ENCODE measurements at regions not wholly inside any gene's neighbourhood (a gene's known extent, or its start where the extent isn't known, plus 50 kb on each side); places are given as distances from the start of the nearest gene placed in this dataset.
"Not testable (repeated sequence)": the region's sequence is repeated elsewhere in the genome, so short reads cannot be mapped to it uniquely, and the experiment has no call there.

DNA sequence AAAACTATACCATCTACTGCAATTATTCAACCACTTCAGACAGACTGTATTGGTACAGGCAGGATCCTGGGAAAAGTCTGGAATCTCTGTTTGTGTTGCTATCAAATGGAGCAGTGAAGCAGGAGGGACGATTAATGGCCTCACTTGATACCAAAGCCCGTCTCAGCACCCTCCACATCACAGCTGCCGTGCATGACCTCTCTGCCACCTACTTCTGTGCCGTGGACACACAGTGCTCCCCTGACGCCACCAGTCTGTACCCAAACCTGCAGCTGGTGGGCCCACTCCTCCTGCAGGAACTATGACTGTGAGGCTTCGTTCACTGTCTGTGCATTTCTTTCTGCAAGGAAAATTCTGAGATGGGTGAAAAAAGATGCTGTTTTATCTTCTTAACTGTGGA, 284.7 kb downstream of the DAD1 start:
- no peak for DNase-seq (ENCODE audit: low read depth, low spot score)

GRCh38 chr14:22303589-22304195, 285.3 kb downstream of the DAD1 start:
- DNase-seq (ENCODE audit: low read depth, low spot score) = no peak

DNA sequence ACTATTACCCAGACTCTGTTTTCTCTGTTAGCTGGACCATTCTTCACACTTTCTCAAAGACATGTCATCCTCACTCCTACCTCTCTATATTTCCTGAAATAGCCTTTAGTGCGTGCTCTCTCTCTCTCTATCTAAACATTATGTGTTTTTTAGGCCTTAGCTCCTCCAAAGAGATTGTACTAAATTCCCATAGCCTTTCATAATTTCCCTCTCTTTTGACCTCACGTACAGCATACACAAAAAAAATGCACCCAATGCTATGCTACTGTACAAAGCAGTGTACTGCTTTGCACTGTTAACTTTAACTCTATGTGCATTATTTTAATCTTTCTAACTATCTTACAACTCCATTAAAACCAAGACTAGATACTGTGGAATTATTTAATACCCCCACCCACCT, 288.4 kb downstream of the DAD1 start:
- no peak for DNase-seq (ENCODE audit: low read depth, low spot score)

GRCh38 chr14:22297376-22297775, 291.6 kb downstream of the DAD1 start:
- no peak for DNase-seq (ENCODE audit: low read depth, low spot score)

DNA sequence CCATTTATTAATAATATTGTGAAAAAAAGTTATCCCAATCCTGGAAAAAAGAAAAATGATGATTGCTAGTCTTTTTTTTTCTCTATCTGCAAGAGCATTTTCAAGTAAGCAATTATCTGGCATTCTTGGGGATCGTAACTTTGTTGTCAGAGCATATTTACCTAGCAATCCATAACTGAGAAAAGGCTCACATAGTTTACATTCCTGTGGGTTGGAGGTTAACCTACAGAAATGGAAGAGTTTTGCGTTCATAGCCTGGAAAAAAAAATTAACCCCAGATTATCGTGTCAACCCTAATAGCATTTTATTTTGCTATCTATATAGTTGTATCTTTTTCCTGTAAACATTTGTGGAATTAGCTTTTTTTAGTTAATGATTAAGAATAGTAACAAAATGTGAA, 292.3 kb downstream of the DAD1 start:
- DNase-seq (ENCODE audit: low read depth, low spot score) = no peak

- no peak for DNase-seq (ENCODE audit: low read depth, low spot score)
Observed at GRCh38 chr14:22296088-22296487, 292.9 kb downstream of the DAD1 start.

DNA sequence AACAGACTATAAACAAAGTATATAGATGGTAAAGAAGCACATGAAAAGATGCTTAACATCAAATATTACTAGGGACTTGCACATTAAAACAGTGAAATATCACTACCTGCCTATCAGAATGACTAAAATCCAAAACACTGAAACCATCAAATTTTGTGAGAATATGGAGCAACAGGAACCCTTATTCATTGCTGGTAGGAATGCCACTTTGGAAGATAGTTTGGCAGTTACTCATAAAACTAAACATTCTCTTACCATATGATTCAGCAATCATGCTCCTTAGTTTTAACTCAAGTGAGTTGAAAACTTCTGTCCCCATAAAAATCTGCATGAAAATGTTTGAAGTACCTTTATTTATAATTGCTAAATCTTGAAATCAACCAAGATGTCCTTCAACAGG, 297.6 kb downstream of the DAD1 start:
- no peak for DNase-seq (ENCODE audit: low read depth, low spot score)

GRCh38 chr14:22289570-22289969, 299.5 kb downstream of the DAD1 start:
- DNase-seq (ENCODE audit: low read depth, low spot score) = no peak

DNA sequence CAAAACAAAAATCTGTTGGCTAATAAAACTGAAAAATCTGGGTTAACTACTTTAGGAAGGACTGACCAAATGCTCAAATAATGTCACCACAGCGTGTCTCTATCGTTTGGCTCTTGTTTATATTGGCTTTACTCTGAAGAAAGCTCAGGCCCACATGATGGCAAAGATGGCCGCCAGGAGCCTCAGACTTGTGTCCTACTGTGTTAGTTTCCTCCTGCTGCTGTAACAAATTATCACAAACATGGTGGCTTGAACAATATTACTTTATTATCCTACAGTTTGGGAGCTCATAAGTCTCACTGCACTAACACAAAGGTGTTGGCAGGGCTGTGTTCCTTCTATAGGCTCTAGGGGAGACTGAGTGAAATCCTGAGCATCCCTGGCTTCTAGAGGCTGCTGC, 303.0 kb downstream of the DAD1 start:
- no peak for DNase-seq (ENCODE audit: low read depth, low spot score)

GRCh38 chr14:22282949-22283348, 306.1 kb downstream of the DAD1 start:
- DNase-seq (ENCODE audit: low read depth, low spot score) = no peak

DNA sequence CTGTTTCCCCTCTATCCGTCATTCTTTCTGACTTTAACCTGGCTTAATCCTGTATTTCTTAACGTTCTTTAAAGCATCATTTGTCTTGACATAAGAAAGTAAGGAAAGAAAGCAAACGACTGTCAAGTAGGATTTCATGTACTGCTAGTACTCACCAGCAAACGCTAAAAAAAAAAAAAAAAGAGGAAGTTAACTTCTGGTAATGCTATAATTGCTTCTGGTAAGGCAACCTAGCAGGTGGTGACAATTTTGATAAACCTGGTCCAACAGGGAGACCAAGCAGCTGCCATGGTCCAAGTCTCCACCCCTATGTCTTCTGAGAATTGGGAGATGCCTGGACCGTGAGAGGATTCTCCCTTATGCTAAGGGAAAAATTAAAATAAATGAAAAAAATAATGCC, 306.6 kb downstream of the DAD1 start:
- DNase-seq (ENCODE audit: low read depth, low spot score) = no peak

DNA sequence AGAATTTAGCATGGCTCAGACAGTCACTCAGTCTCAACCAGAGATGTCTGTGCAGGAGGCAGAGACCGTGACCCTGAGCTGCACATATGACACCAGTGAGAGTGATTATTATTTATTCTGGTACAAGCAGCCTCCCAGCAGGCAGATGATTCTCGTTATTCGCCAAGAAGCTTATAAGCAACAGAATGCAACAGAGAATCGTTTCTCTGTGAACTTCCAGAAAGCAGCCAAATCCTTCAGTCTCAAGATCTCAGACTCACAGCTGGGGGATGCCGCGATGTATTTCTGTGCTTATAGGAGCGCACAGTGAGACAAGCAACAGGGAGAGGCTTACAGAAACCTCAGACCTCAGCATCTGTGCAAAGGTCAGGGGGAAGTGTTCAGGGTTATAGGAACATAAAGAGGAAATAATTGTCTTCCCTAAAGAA, 307.6 kb downstream of the DAD1 start:
- DNase-seq (ENCODE audit: low read depth, low spot score) = not testable (repeated sequence)

DNA sequence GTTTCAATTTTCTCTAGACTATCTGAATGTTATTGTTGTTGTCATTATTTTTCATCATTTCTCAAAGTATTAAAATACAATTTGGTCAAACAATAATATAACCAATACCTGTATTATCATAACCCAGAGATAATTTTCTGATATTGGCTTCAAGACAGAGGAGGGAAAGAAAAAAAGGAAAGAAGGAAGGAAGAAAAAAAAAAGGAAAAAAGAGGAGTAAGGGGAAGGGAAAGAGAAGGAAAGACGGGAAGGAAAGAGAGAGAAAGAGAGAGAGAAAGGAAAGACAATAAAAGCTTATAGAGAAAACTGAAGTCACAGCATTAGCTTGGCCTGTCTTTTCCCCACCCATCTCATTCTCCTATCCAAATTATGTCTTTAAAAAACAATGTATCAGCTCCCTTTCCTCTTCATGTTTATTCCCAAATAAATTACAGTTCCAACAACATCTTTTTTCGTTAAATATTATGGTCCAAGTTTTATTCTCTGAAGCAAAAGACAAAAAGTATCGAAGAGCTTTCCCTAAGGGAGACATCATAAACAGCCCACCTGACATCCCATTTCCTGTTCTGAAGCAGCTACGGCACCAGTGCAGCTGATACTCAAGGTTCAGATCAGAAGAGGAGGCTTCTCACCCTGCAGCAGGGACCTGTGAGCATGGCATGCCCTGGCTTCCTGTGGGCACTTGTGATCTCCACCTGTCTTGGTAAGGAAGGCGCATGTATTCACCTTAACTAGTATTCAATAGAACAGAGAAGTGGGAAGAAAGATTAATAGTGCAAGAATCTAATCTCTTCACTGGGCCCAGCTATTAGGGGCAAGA, 308.3 kb downstream of the DAD1 start:
- DNase-seq (ENCODE audit: low read depth, low spot score) = no peak

GRCh38 chr14:22276913-22277816, 311.9 kb downstream of the DAD1 start:
- no peak for DNase-seq (ENCODE audit: low read depth, low spot score)

GRCh38 chr14:22271838-22272799, 316.9 kb downstream of the DAD1 start:
- no peak for DNase-seq (ENCODE audit: low read depth, low spot score)

- DNase-seq (ENCODE audit: low read depth, low spot score) = no peak
Observed at GRCh38 chr14:22268875-22269274, 320.1 kb downstream of the DAD1 start.

- no peak for DNase-seq (ENCODE audit: low read depth, low spot score)
Observed at GRCh38 chr14:22266683-22267082, 322.3 kb downstream of the DAD1 start.

DNA sequence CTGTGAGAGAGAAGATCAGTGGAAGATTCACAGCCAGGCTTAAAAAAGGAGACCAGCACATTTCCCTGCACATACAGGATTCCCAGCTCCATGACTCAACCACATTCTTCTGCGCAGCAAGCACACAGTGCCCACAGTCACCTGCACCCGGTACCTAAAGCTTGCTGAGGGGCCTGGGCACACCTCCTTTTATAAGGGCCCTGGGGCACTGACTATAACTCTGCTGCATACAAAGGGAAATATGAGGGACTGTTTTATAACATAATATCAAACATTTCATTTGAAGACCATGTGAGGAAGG, 322.9 kb downstream of the DAD1 start:
- no peak for DNase-seq (ENCODE audit: low read depth, low spot score)

- DNase-seq (ENCODE audit: low read depth, low spot score) = no peak
Observed at GRCh38 chr14:22265319-22266141, 323.5 kb downstream of the DAD1 start.

DNA sequence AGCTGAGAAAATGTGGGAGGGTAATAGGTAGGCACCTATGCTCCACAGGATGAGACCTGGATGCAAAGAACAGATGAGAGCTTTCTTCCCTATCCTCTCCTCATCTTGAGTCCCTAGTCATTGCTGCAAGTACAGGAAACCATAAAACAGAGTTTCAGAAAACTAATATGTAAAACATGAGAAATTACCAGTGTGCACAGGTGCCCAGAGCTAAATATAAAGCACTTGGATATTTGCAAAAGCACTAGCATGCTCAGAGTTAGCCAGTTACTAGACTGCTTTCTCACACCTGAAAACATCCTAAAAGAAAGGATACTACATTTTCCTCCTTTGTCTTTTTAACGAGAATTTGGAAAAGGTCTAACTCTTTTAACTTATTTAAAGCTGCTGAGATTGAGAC, 324.3 kb downstream of the DAD1 start:
- no peak for DNase-seq (ENCODE audit: low read depth, low spot score)

GRCh38 chr14:22263961-22264360, 325.1 kb downstream of the DAD1 start:
- no peak for DNase-seq (ENCODE audit: low read depth, low spot score)

All from activated naive CD8-positive, alpha-beta T cell treated with anti-CD3 and anti-CD28 coated beads, Interleukin-2, amount 50 U/mL, for 16 hours (primary cell).